EH (cell line): ENCODE measurements at regions not wholly inside any gene's neighbourhood (a gene's known extent, or its start where the extent isn't known, plus 50 kb on each side); places are given as distances from the start of the nearest gene placed in this dataset.
"Not testable (repeated sequence)": the region's sequence is repeated elsewhere in the genome, so short reads cannot be mapped to it uniquely, and the experiment has no call there.

Experiments
- DNase-seq: peaks from one replicate; pipeline ENCODE4 v3.0.0-alpha.2; 2015; ENCODE audit warnings: low read depth

DNA sequence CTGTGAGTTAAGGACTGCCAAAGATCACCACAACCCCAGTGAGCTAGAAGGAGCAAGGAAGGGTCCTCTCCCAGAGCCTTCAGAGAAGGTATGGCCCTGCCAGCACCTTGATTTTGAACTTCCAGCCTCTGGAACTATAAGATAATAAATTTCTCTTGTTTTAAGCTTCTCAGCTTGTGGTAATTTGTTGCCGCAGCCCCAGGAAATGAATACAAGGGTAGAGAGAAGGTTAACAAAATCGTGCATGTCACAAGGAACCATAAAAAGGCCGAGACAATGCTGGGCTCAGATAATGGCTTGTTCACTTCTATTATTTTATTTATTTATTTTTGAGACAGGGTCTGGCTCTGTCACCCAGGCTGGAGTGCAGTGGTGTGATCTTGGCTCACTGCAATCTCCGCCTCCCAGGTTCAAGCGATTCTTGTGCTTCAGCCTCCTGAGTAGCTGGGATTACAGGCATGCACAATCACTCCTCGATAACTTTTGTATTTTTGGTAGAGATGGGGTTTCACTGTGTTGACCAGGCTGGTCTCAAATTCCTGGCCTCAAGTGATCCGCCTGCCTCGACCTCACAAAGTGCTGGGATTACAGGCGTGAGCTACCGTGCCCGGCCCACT is 71.5 kb downstream of the WSB1 start:
- not testable (repeated sequence) for DNase-seq

DNA sequence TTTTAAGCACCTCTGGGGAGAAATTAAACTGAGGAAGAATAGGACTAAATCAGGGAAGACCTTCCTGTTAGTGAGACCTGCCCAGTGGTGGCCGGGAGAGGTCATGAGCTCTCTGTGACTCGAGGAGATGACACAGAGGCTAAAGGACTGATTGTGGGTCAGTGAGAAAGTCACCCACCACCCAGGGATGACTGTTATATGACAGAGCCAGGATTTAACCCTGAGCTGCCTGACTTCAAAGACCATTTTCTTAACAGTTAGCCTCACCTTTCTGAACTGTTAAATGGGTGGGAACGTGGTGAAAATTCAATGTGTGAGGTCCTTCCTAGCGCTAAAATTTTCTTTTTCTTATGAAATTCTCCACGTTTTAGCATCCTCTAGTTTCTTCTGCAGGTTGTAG is 72.5 kb downstream of the WSB1 start:
- DNase-seq: no peak

DNA sequence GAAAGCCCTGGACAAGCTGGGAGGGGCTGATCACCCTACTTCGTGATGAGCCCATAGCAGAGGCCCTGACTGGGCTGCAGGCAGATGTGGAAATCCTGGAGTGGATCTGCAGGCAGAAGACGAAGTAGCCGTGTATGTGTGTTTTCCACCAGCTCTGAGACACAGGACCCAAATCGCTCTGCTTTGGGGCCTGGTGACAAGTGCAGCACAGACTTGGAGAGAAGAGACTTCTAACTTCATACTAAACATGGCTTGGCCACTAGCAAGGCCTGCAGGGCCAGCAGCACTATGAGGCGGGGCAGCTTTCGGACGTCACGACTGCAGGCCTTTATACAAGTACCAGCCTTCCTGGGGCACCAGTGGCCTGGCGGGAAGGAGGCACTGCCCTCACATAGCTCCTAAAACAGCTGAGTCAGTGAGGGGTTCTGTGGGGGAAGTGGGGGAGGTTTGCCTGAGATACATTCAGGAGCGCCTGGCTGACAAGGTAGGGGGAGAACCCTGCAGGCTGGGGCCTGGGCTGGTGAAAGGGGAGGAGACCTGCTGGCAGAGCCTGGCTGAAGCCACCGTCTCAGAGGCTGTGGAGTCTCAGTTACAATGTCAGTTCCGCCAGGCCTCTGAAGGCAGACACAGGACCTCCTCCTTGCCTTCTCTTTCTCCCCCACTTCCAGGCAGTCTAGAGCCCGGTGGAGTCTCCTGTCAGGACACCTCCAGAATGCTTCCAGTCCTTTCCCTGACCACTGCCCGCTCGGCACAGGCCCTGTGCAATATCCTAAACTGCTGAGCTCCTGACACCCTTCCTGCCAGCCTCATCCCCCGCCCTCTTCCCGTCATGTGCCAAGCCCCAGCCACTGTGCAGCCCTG is 73.4 kb downstream of the WSB1 start:
- DNase-seq: no peak

DNA sequence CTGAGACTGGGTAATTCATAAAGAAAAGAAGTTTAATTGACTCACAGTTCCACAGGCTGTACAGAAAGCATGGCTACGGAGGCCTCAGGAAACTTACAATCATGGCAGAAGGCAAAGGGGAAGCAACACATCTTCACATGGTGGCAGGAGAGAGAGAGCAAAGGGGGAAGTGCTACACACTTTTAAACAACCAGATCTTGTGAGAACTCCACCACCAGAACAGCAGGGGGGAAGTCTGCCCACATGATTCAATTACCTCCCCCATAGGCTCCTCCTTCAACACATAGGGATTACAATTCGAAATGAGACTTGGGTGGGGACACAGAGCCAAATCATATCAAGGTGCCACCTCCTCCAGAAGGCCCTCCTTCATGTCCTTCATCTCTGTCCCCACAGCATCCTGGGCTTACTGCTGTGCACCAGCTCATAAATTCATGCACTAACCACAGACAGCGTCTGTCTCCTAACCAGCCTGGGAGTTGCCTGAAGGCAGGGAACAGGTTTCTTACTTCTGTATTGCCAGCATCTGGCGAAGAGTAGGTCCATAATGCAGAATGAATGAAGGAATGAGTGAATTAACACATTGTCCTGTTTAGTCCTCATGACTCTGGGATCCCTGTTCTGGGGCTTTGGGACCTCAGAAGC is 74.4 kb downstream of the WSB1 start:
- DNase-seq: no peak

DNA sequence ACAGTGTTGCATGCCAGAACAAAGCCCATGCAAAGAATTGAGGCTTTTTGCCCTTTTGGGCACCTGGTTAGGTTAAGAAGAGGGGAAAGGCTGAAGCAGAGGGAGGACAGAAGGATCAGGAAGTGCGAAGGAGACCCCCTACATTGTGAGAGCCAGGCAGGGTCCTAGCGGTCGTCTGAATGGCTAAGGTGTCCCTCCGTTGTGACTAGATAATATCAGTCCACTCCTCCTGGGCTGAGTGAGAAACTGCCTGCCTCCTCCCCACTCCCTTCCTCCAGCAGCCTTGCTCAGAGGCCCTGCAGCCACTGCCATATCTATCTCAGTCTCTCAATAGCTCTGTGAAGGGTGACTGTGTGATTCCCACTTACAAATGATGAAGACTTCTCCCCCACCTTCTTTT is 75.1 kb downstream of the WSB1 start:
- no peak for DNase-seq

DNA sequence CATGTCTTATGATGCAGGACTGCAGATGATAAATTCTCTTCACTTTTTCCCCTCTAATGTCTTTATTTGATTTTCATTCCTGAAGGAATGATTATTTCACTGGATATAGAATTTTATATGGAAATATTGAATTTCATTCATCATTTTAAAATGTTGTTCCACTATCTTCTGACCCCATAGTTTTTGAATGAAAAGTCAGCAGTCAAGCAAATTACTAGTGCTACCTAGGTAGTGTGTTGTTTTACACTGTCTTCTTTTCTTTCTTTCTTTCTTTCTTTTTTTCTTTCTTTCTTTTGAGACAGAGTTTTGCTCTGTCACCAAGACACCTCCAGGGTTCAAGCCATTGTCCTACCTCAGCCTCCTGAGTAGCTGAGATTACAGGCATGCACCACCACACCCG is 76.9 kb downstream of the WSB1 start:
- no peak for DNase-seq

DNA sequence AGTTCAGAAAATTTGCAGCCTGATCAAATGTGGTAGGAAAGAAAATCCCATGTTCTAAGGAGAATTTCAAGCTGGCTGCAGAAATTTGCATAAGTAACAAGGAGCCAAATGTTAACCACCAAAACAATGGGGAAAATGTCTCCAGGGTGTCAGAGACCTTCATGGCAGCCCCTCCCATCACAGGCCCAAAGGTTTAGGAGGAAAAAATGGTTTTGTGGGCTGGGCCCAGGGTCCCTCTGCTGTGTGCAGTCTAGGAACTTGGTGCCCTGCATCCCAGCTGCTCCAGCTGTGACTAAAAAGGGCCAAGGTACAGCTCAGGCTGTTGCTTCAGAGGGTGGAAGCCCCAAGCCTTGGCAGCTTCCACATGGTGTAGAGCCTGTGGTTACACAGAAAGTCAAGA is 79.8 kb downstream of the WSB1 start:
- not testable (repeated sequence) for DNase-seq

DNA sequence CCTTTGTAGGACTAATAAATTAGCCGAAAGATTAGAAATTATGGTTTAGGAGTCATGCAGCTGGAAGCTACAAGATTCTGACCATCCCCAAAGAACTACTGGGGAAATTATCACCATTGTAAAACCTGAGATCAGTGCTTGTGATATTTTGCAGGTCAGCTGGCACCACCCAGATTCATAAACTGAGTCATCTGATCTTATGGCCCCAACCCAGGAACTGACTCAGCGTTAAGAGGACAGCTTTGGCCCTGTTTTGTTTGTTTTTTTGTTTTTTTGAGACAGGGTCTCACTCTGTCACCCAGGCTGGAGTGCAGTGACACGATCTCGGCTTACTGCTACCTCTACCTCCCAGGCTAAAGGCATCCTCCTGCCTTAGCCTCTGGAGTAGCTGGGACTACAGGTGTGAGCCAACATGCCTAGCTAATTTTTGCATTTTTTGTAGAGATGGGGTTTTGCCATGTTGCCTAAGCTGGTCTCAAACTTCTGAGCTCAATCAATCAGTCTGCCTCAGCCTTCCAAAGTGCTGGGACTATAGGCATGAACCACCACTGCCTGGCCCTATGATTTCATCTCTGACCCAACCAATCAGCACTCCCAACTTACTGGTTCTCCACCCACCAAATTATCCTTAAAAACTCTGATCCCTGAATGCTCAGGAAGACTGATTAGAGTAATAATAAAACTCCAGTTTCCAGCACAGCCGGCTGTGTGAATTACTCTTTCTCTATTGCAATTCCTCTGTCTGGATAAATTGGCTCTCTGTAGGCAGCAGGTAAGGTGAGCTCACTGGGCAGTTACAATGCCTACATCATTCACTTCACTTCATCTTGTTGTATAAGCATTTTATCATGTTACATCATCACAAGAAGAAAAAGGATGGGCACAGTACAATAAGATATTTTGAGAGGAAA is 79.4 kb upstream of the KSR1 start:
- DNase-seq: peak; percentile 47

DNA sequence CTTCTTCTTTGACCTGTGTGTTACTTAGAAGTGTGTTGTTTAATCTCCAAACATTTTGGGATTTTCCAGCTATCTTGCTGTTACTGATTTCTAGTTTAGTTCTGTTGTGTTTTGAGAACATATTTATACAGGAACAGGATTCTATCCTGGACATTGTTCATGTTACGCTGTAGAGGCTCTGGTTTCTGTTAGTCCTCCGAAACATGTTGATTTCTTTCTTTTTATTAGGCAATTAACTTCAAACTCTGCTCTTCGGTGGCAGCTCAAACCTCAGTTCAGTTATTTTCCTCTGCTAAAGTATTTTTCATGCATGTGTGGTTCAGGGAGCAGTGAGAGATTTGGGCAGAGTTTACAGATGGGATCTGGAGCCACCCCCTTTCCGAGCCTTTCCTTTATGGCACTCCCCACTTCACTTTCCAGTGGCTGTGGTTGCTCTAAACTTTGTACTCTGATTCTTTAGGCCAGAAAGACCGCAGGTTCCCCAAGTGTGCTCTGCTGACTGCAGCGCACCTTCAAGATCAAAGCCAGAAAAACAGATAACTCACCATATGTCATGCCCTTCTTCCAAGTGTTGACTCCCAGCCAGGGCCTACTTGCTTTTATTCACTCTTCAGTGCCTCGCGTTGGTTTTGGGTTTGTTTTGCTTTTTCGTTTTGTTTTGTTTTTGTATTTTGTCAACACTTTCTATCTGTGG is 77.6 kb upstream of the KSR1 start:
- DNase-seq: no peak

DNA sequence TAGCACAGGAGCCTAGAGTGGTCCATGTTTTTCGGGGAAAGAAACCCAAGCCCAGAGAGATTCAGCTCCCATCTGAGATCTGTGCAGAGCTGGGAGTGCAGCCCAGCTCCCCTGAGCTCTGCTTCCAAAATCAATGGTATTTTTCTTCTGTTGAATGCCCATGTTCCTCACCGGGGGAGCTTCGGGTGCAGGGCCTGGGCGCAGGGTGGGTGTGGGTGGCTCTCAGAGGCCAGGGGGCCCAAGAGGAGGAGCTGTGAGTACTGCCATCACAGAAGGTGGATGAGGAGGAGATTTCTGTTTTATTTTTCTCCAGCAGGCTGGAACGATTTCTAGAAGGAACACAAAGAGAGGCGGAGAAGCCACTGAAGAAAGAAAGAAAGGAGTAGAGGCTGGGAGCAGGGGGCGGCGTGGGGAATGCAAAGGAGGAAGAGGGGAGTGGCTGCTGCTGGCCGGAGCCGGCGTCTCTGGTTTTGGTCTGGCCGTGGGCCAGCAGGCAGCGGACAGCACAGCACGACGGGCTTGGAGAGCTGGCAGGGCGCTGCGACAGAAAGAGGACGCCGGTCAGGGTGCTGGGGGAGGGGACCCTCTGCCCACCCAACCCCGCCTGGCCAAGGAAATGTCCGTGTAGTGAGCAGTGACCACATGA is 76.2 kb upstream of the KSR1 start:
- DNase-seq: peak; percentile 77

DNA sequence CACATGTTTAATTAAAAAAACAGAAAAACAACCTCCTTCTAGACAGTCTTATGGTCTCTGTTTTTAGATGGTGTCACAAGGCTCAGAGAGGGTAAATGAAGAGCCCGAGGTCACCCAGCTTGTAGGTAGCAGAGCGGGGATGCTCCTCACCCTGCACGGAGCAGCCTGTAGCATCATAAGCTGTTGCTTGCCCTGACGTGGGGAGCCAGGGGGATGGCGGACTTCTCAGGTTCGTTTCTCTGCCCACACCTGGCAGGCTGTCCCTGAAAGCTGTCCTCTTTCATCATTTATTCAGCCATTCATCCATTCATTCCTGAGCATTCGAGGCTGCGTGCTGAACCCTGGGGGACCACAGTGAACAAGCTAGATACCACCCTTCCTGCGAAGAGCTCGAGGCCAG is 75.7 kb upstream of the KSR1 start:
- no peak for DNase-seq

DNA sequence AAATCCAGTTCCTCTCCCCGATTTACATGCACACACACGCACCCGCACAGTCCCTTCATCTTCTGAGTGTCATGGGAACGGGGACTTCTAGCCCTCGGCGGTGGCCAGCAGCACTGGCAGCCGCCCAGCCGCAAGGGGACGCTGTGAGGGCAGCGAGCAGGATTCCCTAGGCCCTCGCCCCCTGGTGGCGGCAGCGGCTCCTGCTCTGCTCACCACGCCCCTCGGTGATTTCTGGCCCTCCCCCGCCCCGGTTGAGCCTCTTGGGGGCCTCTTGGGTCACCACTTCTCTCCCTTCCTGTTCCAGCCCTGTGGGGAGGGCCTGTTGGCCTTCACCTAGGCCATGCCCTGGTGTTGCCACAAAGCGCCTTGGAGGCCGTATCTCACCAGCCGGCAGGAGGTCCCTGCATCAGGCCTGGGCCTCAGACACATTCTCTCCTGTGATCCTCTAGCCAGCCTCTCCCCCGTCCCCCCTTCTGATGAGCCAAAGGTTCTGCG is 75.2 kb upstream of the KSR1 start:
- DNase-seq: peak; percentile 36

DNA sequence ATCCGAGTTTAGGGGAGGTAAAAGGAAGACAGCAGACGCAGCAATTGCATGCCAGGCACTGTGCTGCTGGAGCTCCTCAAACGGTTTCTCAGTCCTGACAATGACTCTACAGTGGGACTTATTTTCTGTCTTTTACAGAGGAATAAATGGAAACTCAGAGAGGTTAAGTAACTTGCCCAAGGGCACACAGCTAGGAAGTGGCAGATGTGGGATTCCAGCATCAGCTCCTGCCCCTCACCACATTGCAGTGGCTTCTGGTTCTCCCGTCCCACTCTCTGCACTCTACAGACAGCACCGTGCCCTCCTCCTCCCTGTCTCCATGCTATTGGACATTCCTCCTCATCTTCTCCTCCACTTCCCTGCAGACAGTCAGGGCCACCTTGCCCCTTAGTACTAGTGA is 74.2 kb upstream of the KSR1 start:
- DNase-seq: no peak

DNA sequence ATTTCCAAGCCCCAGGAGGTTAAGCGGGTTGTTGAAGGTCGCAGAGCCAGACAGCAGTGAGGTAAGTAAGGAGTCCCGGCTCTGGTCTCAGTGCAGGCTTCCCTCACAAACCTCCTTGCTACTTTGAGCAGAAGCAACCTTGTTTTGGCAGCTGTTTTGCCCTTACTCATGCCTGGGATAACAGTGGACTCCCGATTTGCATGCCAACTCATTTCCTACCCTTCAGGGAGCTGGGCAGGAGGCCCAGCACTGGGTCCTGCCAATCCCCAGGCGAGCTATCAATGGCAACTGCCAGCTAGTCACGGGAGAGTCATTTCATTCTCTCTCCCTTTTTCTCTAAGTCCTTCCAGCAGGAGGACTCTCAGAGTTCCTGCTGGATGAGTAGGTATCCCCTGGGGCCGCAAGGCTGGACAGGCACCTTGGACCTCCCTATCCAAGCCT is 72.0 kb upstream of the KSR1 start:
- DNase-seq: peak; percentile 97

DNA sequence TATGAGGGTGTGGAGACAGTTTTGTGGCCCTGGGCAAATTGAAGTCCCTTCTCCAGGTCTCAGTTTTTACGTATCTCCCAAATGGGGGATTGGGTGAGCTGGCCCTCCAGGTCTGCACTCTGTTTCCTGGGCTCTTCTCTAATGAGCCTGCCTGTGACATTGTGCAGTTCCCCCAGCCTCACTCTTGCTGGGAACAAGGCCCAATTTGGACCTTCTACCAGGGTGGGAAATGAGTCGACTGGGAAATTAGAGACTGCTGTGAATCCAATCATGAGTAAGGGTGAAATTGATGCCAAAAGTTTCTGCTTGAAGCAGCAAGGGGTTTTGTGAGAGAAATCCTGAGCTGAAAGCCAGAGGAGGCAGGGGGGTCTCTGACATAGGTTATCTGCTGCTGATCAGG is 71.5 kb upstream of the KSR1 start:
- DNase-seq: no peak

DNA sequence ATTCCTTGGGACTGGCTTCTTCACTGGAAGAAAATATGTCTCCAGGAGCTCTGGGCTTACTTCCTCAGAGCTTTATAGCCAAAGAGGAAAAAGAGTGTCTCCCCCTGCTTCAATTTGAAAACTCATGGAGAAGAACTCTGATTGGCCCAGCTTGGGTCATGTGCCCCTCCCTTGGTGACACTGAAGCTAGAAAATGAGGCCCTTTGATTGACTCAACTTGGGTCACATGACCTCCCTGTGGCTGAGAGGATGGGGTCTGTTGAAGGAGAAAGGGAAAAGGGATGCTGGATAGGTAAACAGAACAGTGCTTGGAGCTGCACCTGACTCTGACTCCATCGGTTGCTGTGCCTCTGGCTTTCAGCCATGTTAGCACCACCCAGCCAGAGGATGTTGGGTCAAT is 70.6 kb upstream of the KSR1 start:
- DNase-seq: no peak

DNA sequence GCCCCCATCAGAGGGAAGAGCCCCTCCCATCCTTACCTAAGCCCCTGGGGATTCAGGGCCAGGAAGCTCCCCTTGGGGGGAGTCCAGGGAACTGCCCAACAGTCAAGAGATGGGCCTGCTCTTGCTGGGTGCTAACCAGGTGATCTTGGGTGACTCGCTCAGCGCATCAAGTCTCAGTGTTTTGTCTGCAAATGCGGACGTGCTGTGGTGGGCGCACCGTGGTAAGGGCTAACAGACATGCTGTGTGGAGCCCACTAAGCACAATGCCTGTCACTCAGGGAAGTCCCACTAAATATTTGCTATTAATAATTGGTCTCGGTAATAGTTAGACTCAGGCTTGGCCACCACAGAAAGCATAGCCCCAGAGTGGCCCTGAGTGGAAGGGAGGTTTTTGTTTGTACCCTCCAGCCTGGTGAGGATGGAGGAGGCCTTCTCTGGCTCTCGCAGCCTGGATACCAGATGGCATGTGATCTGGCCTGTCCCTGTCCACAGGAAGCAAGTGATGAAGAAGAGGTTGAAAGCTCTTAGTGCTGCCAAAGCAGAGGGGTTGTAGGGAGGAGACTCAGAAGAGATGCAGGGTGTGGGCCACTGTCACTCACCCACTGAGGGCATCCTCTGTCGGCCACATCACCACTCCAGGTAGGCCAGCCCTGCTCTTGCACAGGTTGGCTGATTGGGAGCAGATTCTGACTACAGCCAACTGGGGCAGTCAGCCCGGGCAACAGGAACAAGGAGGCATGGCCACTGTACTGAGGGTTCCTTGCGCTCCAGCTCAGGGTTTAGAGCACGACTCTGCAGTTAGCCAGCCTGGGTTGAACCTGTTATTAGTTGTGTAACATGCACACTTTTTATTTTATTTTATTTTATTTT is 69.8 kb upstream of the KSR1 start:
- no peak for DNase-seq

DNA sequence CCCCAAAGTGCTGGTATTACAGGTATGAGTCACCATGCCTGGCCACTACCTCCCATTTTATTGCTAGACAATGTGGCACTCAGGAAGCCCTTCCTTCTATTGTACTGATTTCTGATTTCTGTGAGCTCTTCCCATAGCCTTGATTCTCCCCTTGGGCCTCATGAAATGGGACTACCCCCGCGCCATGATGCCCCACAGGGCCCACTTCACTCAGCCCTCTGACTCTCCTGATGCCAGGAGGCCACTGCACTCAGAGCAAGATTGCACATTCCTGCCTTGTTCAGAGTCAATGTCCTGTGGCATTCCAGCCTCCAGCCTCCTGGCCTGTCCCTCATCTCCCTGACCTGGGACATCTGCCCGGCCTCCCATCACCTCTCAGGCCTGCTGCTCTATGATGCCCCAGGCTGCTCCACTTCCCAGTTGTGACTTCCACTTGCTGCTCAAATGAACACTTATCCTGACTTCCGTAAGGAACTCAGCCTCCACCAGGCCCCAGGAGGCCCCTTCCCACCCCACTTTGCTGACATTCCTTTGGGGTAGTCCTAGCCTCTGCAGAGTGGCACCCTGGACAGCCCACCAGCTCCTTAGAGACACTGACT is 66.6 kb upstream of the KSR1 start:
- DNase-seq: no peak

DNA sequence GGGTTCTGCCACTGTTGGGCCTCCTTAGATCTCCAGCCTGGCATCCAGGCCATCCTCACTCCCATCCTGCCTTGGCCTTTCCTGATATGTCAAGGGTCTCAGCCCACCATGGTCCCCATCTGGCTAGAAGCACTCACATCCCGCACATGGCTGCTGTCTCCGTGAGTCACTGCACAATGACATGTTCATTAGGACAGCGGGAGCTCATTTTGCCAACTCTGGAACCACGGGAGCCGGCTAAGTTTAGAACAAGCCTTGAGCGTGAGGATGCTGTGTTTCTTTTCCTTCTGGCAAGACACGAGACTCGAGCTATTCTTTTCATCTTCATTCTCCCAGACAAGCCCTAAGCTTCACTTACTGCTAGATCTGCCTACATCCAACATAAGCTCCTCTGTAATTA is 65.7 kb upstream of the KSR1 start:
- DNase-seq: no peak
